Esophagus squamous epithelium (tissue), 5 donors: ENCODE measurements at regions not wholly inside any gene's neighbourhood (a gene's known extent, or its start where the extent isn't known, plus 50 kb on each side); places are given as distances from the start of the nearest gene placed in this dataset.

ENCODE experiments used
- DNase-seq: peaks from one replicate; lab custom pipeline; 2025; lab: John Stamatoyannopoulos, UW
- H3K27ac ChIP-seq, 4 donors: fragments of 200-600 bp; sonication (generic); one replicate each; pipeline ENCODE4 v1.5.1; 2016 to 2019; ENCODE audit warnings: mild to moderate bottlenecking in 1 of 4
- H3K27me3 ChIP-seq, 4 donors: fragments of 200-600 bp; sonication (generic); 1 replicate in 3 of 4; 2 replicates in 1 of 4; pipeline versions ENCODE4 v1.5.1 to v1.6.0; 2017 to 2021; ENCODE audit warnings: antibody characterized with exemption in 1 of 4
- H3K36me3 ChIP-seq, 3 donors: fragments of 200-600 bp; sonication (generic); one replicate each; pipeline ENCODE4 v1.5.1; 2016 to 2019
- H3K4me1 ChIP-seq, 3 donors: fragments of 200-600 bp; sonication (generic); one replicate each; pipeline ENCODE4 v1.5.1; 2017 to 2019
- H3K4me3 ChIP-seq, 4 donors: fragments of 200-600 bp; sonication (generic); 1 replicate in 3 of 4; 2 replicates in 1 of 4; pipeline ENCODE4 v1.5.1; 2016 to 2019; ENCODE audit warnings: mild to moderate bottlenecking in 2 of 4, moderate library complexity in 1 of 4
- H3K9me3 ChIP-seq, 3 donors: fragments of 200-600 bp; sonication (generic); one replicate each; pipeline ENCODE4 v1.5.1; 2016 to 2019
- POLR2A ChIP-seq, 4 donors: fragments of 450-650 bp; IDR thresholded peaks; one replicate each; pipeline ENCODE4 v1.6.1; 2017; ENCODE audit warnings: antibody characterized with exemption in 4 of 4, mild to moderate bottlenecking in 4 of 4, moderate library complexity in 3 of 4
- WGBS, 2 donors: methylation state at CpG; one replicate each; pipeline ENCODE4 v1.1.5; 2018; 5-methylcytosine and 5-hydroxymethylcytosine counted together
- intact Hi-C: fragments of 100-400 bp; cut with DNase I; formaldehyde crosslinking; loops from one replicate; pipeline ENCODE4 v1.15.0; 2022
- TF ChIP-seq, protein P1 (sequence below), 6 experiments: fragments of 450-650 bp in 4 of 6; fragments of 200-600 bp in 2 of 6; sonication (generic) in 2 of 6; IDR thresholded peaks; one replicate each; pipeline ENCODE4 v1.5.1; 2016 to 2019; ENCODE audit warnings: antibody characterized with exemption in 6 of 6, mild to moderate bottlenecking in 4 of 6, moderate library complexity in 4 of 6
- donor health status: DM: yes; HTN: yes; CAD: no.

DNA sequence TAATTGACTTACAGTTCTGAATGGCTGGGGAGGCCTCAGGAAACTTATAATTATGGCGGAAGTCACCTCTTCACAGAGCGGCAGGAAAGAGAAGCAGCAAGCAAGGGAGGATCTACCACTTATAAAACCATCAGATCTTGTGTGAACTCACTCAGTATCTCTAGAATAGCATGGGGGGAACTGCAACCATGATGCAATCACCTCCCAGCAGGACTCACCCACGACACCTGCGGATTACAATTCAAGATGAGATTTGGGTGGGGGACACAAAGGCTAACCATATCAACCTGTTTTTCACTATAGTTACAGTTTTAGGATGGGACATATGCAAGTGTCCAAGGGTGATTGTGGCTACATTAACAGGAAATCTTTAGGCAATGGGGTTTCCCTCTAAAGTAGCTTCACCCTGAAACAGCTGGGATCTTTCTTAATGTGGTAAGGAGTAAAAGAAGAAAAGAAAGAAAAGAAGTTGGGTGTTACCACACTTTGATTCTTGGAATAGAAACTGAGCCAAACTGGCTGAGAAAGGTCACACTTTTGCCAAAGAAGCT lies 453.8 kb downstream of the OTOL1 start:
- H3K9me3 ChIP-seq: no peaks in the 10 kb centered on the region
- H3K36me3 ChIP-seq: no peaks in the 10 kb centered on the region
- TF ChIP-seq, protein P1, sequence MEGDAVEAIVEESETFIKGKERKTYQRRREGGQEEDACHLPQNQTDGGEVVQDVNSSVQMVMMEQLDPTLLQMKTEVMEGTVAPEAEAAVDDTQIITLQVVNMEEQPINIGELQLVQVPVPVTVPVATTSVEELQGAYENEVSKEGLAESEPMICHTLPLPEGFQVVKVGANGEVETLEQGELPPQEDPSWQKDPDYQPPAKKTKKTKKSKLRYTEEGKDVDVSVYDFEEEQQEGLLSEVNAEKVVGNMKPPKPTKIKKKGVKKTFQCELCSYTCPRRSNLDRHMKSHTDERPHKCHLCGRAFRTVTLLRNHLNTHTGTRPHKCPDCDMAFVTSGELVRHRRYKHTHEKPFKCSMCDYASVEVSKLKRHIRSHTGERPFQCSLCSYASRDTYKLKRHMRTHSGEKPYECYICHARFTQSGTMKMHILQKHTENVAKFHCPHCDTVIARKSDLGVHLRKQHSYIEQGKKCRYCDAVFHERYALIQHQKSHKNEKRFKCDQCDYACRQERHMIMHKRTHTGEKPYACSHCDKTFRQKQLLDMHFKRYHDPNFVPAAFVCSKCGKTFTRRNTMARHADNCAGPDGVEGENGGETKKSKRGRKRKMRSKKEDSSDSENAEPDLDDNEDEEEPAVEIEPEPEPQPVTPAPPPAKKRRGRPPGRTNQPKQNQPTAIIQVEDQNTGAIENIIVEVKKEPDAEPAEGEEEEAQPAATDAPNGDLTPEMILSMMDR (IDR thresholded peaks at IDR 0.05): no peak
- TF ChIP-seq POLR2A (IDR thresholded peaks at IDR 0.05): no peak
- DNase-seq: no peak
- intact Hi-C loops: no loop called here
- WGBS, 2 donors: 77 to 81% methylated on average over 3 to 4 of the region's 4 CpGs
- no peaks in the 10 kb centered on the region for H3K4me1 ChIP-seq
- H3K27ac ChIP-seq: no peak overlapping the region
- H3K27me3 ChIP-seq: no peaks in the 10 kb centered on the region
- H3K4me3 ChIP-seq: no peak overlapping the region

GRCh38 chr3:161957467-161957866 lies 460.9 kb downstream of the OTOL1 start:
- Histone ChIP-seq H3K4me1 (no peaks in the 10 kb centered on the region), H3K9me3 (no peaks in the 10 kb centered on the region), H3K36me3 (no peaks in the 10 kb centered on the region), H3K4me3 (no peak overlapping the region), H3K27me3 (no peaks in the 10 kb centered on the region), H3K27ac (no peak overlapping the region)
- DNase-seq: no peak
- intact Hi-C loops: no loop called here
- TF ChIP-seq POLR2A (IDR thresholded peaks at IDR 0.05): no peak
- TF ChIP-seq, protein P1 (IDR thresholded peaks at IDR 0.05): no peak
- WGBS, 2 donors: 50 to 56% methylated on average over 2 of the region's 2 CpGs

DNA sequence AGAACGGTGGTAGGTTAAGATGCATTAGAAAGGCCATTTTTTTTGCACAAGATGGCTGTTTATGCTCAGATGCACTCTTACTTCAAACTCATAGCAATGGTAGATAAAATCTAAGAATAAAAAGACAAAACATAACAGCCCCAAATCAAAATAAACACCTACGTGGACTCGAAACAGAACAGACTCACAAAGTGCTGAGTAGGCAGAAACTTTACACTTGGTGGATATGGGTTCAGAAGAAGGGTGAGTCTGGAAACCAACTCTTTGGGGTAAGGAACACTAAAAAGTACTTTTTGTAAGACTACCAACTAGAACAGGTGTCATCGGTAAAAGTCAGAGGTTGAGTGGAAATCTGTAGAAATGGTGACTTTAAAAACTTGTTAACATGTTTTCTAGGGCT lies 468.2 kb downstream of the OTOL1 start:
- Histone ChIP-seq H3K4me1 (no peaks in the 10 kb centered on the region), H3K4me3 (no peak overlapping the region), H3K27ac (no peak overlapping the region), H3K9me3 (no peaks in the 10 kb centered on the region), H3K27me3 (no peaks in the 10 kb centered on the region), H3K36me3 (no peaks in the 10 kb centered on the region)
- intact Hi-C loops: no loop called here
- no peak for DNase-seq
- TF ChIP-seq, protein P1 (IDR thresholded peaks at IDR 0.05): no peak
- TF ChIP-seq POLR2A (IDR thresholded peaks at IDR 0.05): no peak
- WGBS, 2 donors: 76 to 77% methylated on average over 4 of the region's 4 CpGs

GRCh38 chr3:161969867-161970266 lies 473.3 kb downstream of the OTOL1 start:
- TF ChIP-seq, protein P1 (IDR thresholded peaks at IDR 0.05): no peak
- TF ChIP-seq POLR2A (IDR thresholded peaks at IDR 0.05): no peak
- no peak for DNase-seq
- Histone ChIP-seq H3K27me3 (no peaks in the 10 kb centered on the region), H3K4me1 (no peaks in the 10 kb centered on the region), H3K36me3 (no peaks in the 10 kb centered on the region), H3K4me3 (no peak overlapping the region), H3K9me3 (no peaks in the 10 kb centered on the region), H3K27ac (no peak overlapping the region)
- WGBS, 2 donors: 80 to 85% methylated on average over 2 of the region's 2 CpGs
- intact Hi-C loops: no loop called here

GRCh38 chr3:161975201-161975600 lies 478.6 kb downstream of the OTOL1 start:
- DNase-seq: no peak
- TF ChIP-seq POLR2A (IDR thresholded peaks at IDR 0.05): no peak
- TF ChIP-seq, protein P1 (IDR thresholded peaks at IDR 0.05): no peak

More at GRCh38 chr3:161975201-161975600, 478.6 kb downstream of the OTOL1 start:
- intact Hi-C loops: no loop called here
- no peak overlapping the region for H3K27ac ChIP-seq
- no peak overlapping the region for H3K4me3 ChIP-seq
- H3K36me3 ChIP-seq: no peaks in the 10 kb centered on the region
- no peaks in the 10 kb centered on the region for H3K27me3 ChIP-seq
- H3K4me1 ChIP-seq: no peaks in the 10 kb centered on the region
- WGBS, 2 donors: no CpG with 5 or more reads among the region's 2 CpGs
- peaks cover 0 to 4% (median 0%) of the 10 kb centered on the region in 3 donors for H3K9me3 ChIP-seq
